OCI-LY7 (cell line): ENCODE measurements at regions not wholly inside any gene's neighbourhood (a gene's known extent, or its start where the extent isn't known, plus 50 kb on each side); places are given as distances from the start of the nearest gene placed in this dataset.

Experiments used
- EZH2phosphoT487 ChIP-seq: fragments of 200-600 bp; sonication (generic); IDR thresholded peaks from 2 replicates; pipeline ENCODE4 v1.6.1; 2018; ENCODE audit warnings: low read depth, borderline replicate concordance, mild to moderate bottlenecking, mixed run types, antibody characterized with exemption, low read length, moderate library complexity, mixed read lengths
- TF ChIP-seq, protein P1 (sequence below): fragments of 200-600 bp; sonication (generic); conservative IDR thresholded peaks from 2 replicates; pipeline ENCODE4 v1.5.1; 2014; ENCODE audit warnings: mild to moderate bottlenecking, antibody characterized with exemption, low read length, moderate library complexity, mixed read lengths

DNA sequence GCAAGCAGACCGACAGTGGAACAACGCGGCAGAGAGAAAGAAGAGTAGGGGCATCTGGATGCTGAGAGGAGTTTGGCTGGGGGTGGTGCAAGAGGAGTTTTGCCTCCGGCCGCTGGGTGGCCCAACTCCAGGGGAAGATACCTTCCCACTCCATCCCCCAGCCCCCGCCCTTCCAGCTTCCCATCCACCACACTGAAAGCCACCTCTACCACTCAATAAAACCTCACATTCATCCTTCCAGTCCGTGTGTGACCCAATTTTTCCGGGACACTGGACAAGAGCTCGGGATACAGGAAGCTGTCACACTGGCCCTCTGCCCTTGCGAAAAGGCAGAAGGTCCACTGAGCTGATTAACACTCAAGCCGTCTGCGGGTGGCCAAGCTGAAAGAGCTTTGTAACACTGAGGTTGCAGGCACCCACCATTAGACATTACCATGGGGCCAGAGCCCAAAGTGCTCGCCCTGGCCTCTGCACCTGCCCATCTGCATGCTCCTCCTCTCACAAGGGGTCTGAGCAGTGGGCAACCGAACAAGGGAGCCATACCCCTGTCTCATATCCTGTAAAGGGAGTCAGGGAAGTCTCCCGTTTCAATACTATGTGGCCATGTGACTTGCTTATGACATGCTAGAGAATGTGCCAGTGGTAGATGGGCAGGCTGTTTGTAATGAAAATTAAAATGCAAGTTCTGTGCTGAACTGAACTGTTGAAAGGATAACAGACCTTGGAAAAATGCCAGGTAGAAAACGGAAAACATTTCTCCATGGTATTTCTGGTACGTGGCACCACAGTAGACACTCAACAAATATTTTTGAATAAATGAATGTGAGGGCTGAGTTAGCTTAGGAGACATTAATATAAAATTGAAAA lies 205.1 kb upstream of the STARD13 start:
- TF ChIP-seq, protein P1, sequence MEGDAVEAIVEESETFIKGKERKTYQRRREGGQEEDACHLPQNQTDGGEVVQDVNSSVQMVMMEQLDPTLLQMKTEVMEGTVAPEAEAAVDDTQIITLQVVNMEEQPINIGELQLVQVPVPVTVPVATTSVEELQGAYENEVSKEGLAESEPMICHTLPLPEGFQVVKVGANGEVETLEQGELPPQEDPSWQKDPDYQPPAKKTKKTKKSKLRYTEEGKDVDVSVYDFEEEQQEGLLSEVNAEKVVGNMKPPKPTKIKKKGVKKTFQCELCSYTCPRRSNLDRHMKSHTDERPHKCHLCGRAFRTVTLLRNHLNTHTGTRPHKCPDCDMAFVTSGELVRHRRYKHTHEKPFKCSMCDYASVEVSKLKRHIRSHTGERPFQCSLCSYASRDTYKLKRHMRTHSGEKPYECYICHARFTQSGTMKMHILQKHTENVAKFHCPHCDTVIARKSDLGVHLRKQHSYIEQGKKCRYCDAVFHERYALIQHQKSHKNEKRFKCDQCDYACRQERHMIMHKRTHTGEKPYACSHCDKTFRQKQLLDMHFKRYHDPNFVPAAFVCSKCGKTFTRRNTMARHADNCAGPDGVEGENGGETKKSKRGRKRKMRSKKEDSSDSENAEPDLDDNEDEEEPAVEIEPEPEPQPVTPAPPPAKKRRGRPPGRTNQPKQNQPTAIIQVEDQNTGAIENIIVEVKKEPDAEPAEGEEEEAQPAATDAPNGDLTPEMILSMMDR = no peak
- no peak for TF ChIP-seq EZH2phosphoT487
